Parathyroid adenoma (tissue), 2 donors: ENCODE measurements at regions not wholly inside any gene's neighbourhood (a gene's known extent, or its start where the extent isn't known, plus 50 kb on each side); places are given as distances from the start of the nearest gene placed in this dataset.

Source experiments
- H2AFZ ChIP-seq: fragments of 300-600 bp; sonication (generic); one replicate; pipeline ENCODE4 v1.7.0; 2017; ENCODE audit warnings: antibody characterized with exemption, mild to moderate bottlenecking
- H3K27ac ChIP-seq: fragments of 300-600 bp; sonication (generic); one replicate; pipeline ENCODE4 v1.7.0; 2017
- H3K27me3 ChIP-seq: fragments of 300-600 bp; sonication (generic); one replicate; pipeline ENCODE4 v1.7.0; 2017; ENCODE audit warnings: low read length; ENCODE audit not compliant: control insufficient read depth, insufficient read depth
- H3K36me3 ChIP-seq: fragments of 300-600 bp; sonication (generic); one replicate; pipeline ENCODE4 v1.7.0; 2017; ENCODE audit warnings: low read length; ENCODE audit not compliant: control insufficient read depth, insufficient read depth
- H3K4me1 ChIP-seq: fragments of 300-600 bp; sonication (generic); one replicate; pipeline ENCODE4 v1.7.0; 2017; ENCODE audit warnings: control low read depth
- H3K4me2 ChIP-seq: fragments of 300-600 bp; sonication (generic); one replicate; pipeline ENCODE4 v1.7.0; 2017; ENCODE audit warnings: low read length
- H3K4me3 ChIP-seq: fragments of 300-600 bp; sonication (generic); one replicate; pipeline ENCODE4 v1.7.0; 2017; ENCODE audit warnings: low read depth, low read length
- H3K79me2 ChIP-seq: fragments of 300-600 bp; sonication (generic); one replicate; pipeline ENCODE4 v1.7.0; 2017; ENCODE audit warnings: control low read depth
- H3K9ac ChIP-seq: fragments of 300-600 bp; sonication (generic); one replicate; pipeline ENCODE4 v1.7.0; 2017; ENCODE audit warnings: mild to moderate bottlenecking
- H3K9me3 ChIP-seq: fragments of 300-600 bp; sonication (generic); one replicate; pipeline ENCODE4 v1.7.0; 2017; ENCODE audit warnings: low read length; ENCODE audit not compliant: control insufficient read depth
- CTCF ChIP-seq: fragments of 300-600 bp; sonication (generic); IDR thresholded peaks from one replicate; pipeline ENCODE4 v1.7.0; 2017; ENCODE audit warnings: antibody characterized with exemption, mild to moderate bottlenecking
- donor health status: primary hyperparathyroidism.

GRCh38 chr12:30201301-30202160 is 417.8 kb upstream of the TMTC1 start:
- no peak overlapping the region for H3K9ac ChIP-seq
- no peak overlapping the region for H3K27ac ChIP-seq
- H3K27me3 ChIP-seq = peaks cover 4% of the 10 kb centered on the region

GRCh38 chr12:30200864-30201263 is 417.1 kb upstream of the TMTC1 start:
- Histone ChIP-seq H3K27ac (no peak overlapping the region), H3K4me3 (no peak overlapping the region), H3K27me3 (peaks cover 4% of the 10 kb centered on the region), H3K4me1 (no peaks in the 10 kb centered on the region), H3K4me2 (peak overlapping the region; percentile 42), H2AFZ (no peak overlapping the region), H3K9ac (no peak overlapping the region), H3K9me3 (no peaks in the 10 kb centered on the region), H3K36me3 (no peaks in the 10 kb centered on the region), H3K79me2 (no peaks in the 10 kb centered on the region)
- TF ChIP-seq CTCF = no peak

More at GRCh38 chr12:30201301-30202160, 417.8 kb upstream of the TMTC1 start:
- peak overlapping the region; percentile 17 for H3K4me2 ChIP-seq
- H3K79me2 ChIP-seq = no peaks in the 10 kb centered on the region
- no peaks in the 10 kb centered on the region for H3K36me3 ChIP-seq
- H3K4me1 ChIP-seq = no peaks in the 10 kb centered on the region
- TF ChIP-seq CTCF = no peak
- H3K4me3 ChIP-seq = no peak overlapping the region
- H3K9me3 ChIP-seq = no peaks in the 10 kb centered on the region
- no peak overlapping the region for H2AFZ ChIP-seq

- H2AFZ ChIP-seq = no peak overlapping the region
- TF ChIP-seq CTCF = no peak
- no peak overlapping the region for H3K9ac ChIP-seq
- no peaks in the 10 kb centered on the region for H3K79me2 ChIP-seq
- no peak overlapping the region for H3K4me3 ChIP-seq
- peaks cover 4% of the 10 kb centered on the region for H3K27me3 ChIP-seq
- no peak overlapping the region for H3K4me2 ChIP-seq
- no peaks in the 10 kb centered on the region for H3K4me1 ChIP-seq
- H3K36me3 ChIP-seq = no peaks in the 10 kb centered on the region
- H3K9me3 ChIP-seq = no peaks in the 10 kb centered on the region
- no peak overlapping the region for H3K27ac ChIP-seq
Measured at GRCh38 chr12:30197392-30198057, 413.8 kb upstream of the TMTC1 start.

- H3K27ac ChIP-seq = no peak overlapping the region
- H3K79me2 ChIP-seq = no peaks in the 10 kb centered on the region
- H3K4me2 ChIP-seq = no peak overlapping the region
- H3K4me3 ChIP-seq = no peak overlapping the region
- no peaks in the 10 kb centered on the region for H3K36me3 ChIP-seq
- H3K4me1 ChIP-seq = no peaks in the 10 kb centered on the region
- no peaks in the 10 kb centered on the region for H3K9me3 ChIP-seq
- H3K27me3 ChIP-seq = no peaks in the 10 kb centered on the region
- TF ChIP-seq CTCF = no peak
- H3K9ac ChIP-seq = no peak overlapping the region
- no peak overlapping the region for H2AFZ ChIP-seq
Measured at GRCh38 chr12:30191696-30192455, 408.1 kb upstream of the TMTC1 start.
